ENCODE measurements at regions not wholly inside any gene's neighbourhood (a gene's known extent, or its start where the extent isn't known, plus 50 kb on each side); places are given as distances from the start of the nearest gene placed in this dataset.

- no peaks in the 10 kb centered on the region for H3K4me1 ChIP-seq (ENCODE audit: control insufficient read depth in 1 of 2, insufficient read depth in 2 of 2, low read depth in 1 of 2, low read length in 1 of 2)
- H3K9me2 ChIP-seq, result no peaks in the 10 kb centered on the region
- no peaks in the 10 kb centered on the region for H3K79me2 ChIP-seq (ENCODE audit: insufficient read depth)
- H3K9me3 ChIP-seq, result no peaks in the 10 kb centered on the region
- no peak for DNase-seq
- no peak overlapping the region for H3K9ac ChIP-seq
- ChIA-PET CTCF (no interaction called here), POLR2A (no interaction called here)
- no peak overlapping the region for H2AFZ ChIP-seq (ENCODE audit: low read depth)
- no peaks in the 10 kb centered on the region for H3K36me3 ChIP-seq (replicated peaks in 1 of 2; ENCODE audit: control insufficient read depth in 1 of 2, insufficient read depth in 2 of 2, low read length in 1 of 2)
- no peaks in the 10 kb centered on the region for H4K20me1 ChIP-seq (ENCODE audit: insufficient read depth)
- H3K4me3 ChIP-seq (ENCODE audit: low read depth in 2 of 2, low read length in 1 of 2), result no peak overlapping the region
- no peaks in the 10 kb centered on the region for H3F3A ChIP-seq (replicated peaks; ENCODE audit: insufficient read depth)
- WGBS (ENCODE audit: low lambda C conversion rate), result 4% methylated on average over 2 of the region's 2 CpGs
- H3K27me3 ChIP-seq (ENCODE audit: insufficient read depth), result no peaks in the 10 kb centered on the region
- H3K27ac ChIP-seq (ENCODE audit: low read depth in 2 of 2, low read length in 1 of 2), result no peak overlapping the region
- no peak for TF ChIP-seq EP300 (IDR thresholded peaks at IDR 0.05; ENCODE audit: borderline replicate concordance in 1 of 2, low read depth in 1 of 2, low read length in 1 of 2)
- no peak for TF ChIP-seq RFX5 (IDR thresholded peaks at IDR 0.05; ENCODE audit: low read length)
- no peak for TF ChIP-seq FOXM1 (IDR thresholded peaks at IDR 0.05; ENCODE audit: low read depth)
- TF ChIP-seq CHD2 (IDR thresholded peaks at IDR 0.05; ENCODE audit: low read length, partially characterized antibody), result no peak
- no peak for TF ChIP-seq TEAD4 (IDR thresholded peaks at IDR 0.05; ENCODE audit: borderline replicate concordance, insufficient read depth)
- TF ChIP-seq MAX (IDR thresholded peaks at IDR 0.05; ENCODE audit: low read depth), result no peak
- TF ChIP-seq MXI1 (IDR thresholded peaks at IDR 0.05; ENCODE audit: low read depth, low read length), result no peak
- no peak overlapping the region for H3K4me2 ChIP-seq
These were observed 1240.9 kb downstream of the STIM2 start for GRCh38 chr4:28101583-28101982.

GRCh38 chr4:28105271-28105859, 1244.7 kb downstream of the STIM2 start:
- no peaks in the 10 kb centered on the region for H4K20me1 ChIP-seq (ENCODE audit: insufficient read depth)
- DNase-seq, result no peak
- H3K27ac ChIP-seq (ENCODE audit: low read depth in 2 of 2, low read length in 1 of 2), result no peak overlapping the region
- H3K27me3 ChIP-seq (ENCODE audit: insufficient read depth), result peaks cover 6% of the 10 kb centered on the region; the same call in 1 of the 2 replicates
- no peak for TF ChIP-seq FOXJ3 (CRISPR knock-in tag; IDR thresholded peaks at IDR 0.05)
- no peak overlapping the region for H3K4me2 ChIP-seq
- no peak overlapping the region for H3K4me3 ChIP-seq (ENCODE audit: low read depth in 2 of 2, low read length in 1 of 2)
- no peak overlapping the region for H3K9ac ChIP-seq
- H3F3A ChIP-seq (replicated peaks; ENCODE audit: insufficient read depth), result no peaks in the 10 kb centered on the region
- H3K9me3 ChIP-seq, result no peaks in the 10 kb centered on the region
- no peaks in the 10 kb centered on the region for H3K36me3 ChIP-seq (replicated peaks in 1 of 2; ENCODE audit: control insufficient read depth in 1 of 2, insufficient read depth in 2 of 2, low read length in 1 of 2)
- H3K4me1 ChIP-seq (ENCODE audit: control insufficient read depth in 1 of 2, insufficient read depth in 2 of 2, low read depth in 1 of 2, low read length in 1 of 2), result no peaks in the 10 kb centered on the region
- no peak overlapping the region for H2AFZ ChIP-seq (ENCODE audit: low read depth)
- 5% methylated on average over 2 of the region's 2 CpGs for WGBS (ENCODE audit: low lambda C conversion rate)
- ChIA-PET POLR2A (no interaction called here), CTCF (no interaction called here)
- H3K79me2 ChIP-seq (ENCODE audit: insufficient read depth), result no peaks in the 10 kb centered on the region
- no peaks in the 10 kb centered on the region for H3K9me2 ChIP-seq

GRCh38 chr4:28106155-28106554, 1245.5 kb downstream of the STIM2 start:
- Histone ChIP-seq H3K36me3 (replicated peaks in 1 of 2; ENCODE audit: control insufficient read depth in 1 of 2, insufficient read depth in 2 of 2, low read length in 1 of 2) (no peaks in the 10 kb centered on the region), H3K79me2 (ENCODE audit: insufficient read depth) (no peaks in the 10 kb centered on the region), H3K4me3 (ENCODE audit: low read depth in 2 of 2, low read length in 1 of 2) (no peak overlapping the region), H3F3A (replicated peaks; ENCODE audit: insufficient read depth) (no peaks in the 10 kb centered on the region), H3K9ac (no peak overlapping the region), H3K27me3 (ENCODE audit: insufficient read depth) (peaks cover 6% of the 10 kb centered on the region; the same call in 1 of the 2 replicates), H3K9me3 (no peaks in the 10 kb centered on the region), H3K4me1 (ENCODE audit: control insufficient read depth in 1 of 2, insufficient read depth in 2 of 2, low read depth in 1 of 2, low read length in 1 of 2) (no peaks in the 10 kb centered on the region), H4K20me1 (ENCODE audit: insufficient read depth) (no peaks in the 10 kb centered on the region), H3K9me2 (no peaks in the 10 kb centered on the region), H3K27ac (ENCODE audit: low read depth in 2 of 2, low read length in 1 of 2) (no peak overlapping the region), H2AFZ (ENCODE audit: low read depth) (no peak overlapping the region), H3K4me2 (no peak overlapping the region)
- TF ChIP-seq MXI1 (IDR thresholded peaks at IDR 0.05; ENCODE audit: low read depth, low read length) (no peak), JUND (IDR thresholded peaks at IDR 0.05) (no peak), FOSL2 (IDR thresholded peaks at IDR 0.05; ENCODE audit: borderline replicate concordance, low read depth) (no peak)
- CTCF ChIA-PET, result interaction anchor here (1.0 kb wide), 1 partner anchor 917 kb away, joined by 3 read pairs; no protein-coding TSS in a partner anchor
- no peak for DNase-seq
- 2% methylated on average over 1 of the region's 1 CpG for WGBS (ENCODE audit: low lambda C conversion rate)
- POLR2A ChIA-PET, result no interaction called here

Measured in SK-N-SH (cell line).